NCI-H146 (cell line): ENCODE measurements at regions not wholly inside any gene's neighbourhood (a gene's known extent, or its start where the extent isn't known, plus 50 kb on each side); places are given as distances from the start of the nearest gene placed in this dataset.

Source experiments
- DNase-seq: peaks from one replicate; lab custom pipeline; 2025; lab: John Stamatoyannopoulos, UW

GRCh38 chr12:118763234-118763633, 218.1 kb upstream of the SRRM4 start:
- peak; percentile 42 for DNase-seq

GRCh38 chr12:118773956-118774723, 207.2 kb upstream of the SRRM4 start:
- peak; percentile 100 for DNase-seq

- DNase-seq, result no peak
These were observed 203.8 kb upstream of the SRRM4 start for GRCh38 chr12:118777504-118777903.

- DNase-seq, result no peak
These were observed 203.3 kb upstream of the SRRM4 start for GRCh38 chr12:118778077-118778476.

- DNase-seq, result no peak
These were observed 200.4 kb upstream of the SRRM4 start for GRCh38 chr12:118780939-118781338.

- no peak for DNase-seq
These were observed 199.6 kb upstream of the SRRM4 start for GRCh38 chr12:118781692-118782091.

- DNase-seq, result no peak
These were observed 197.6 kb upstream of the SRRM4 start for GRCh38 chr12:118783703-118784102.

- DNase-seq, result no peak
These were observed 190.8 kb upstream of the SRRM4 start for GRCh38 chr12:118790578-118790977.

- DNase-seq, result peak; percentile 19
These were observed 167.5 kb upstream of the SRRM4 start for GRCh38 chr12:118813778-118814357.

- DNase-seq, result no peak
These were observed 165.0 kb upstream of the SRRM4 start for GRCh38 chr12:118816296-118816695.

- peak; percentile 33 for DNase-seq
These were observed 159.9 kb upstream of the SRRM4 start for GRCh38 chr12:118821386-118821925.

- no peak for DNase-seq
These were observed 158.8 kb upstream of the SRRM4 start for GRCh38 chr12:118822512-118822911.

- DNase-seq, result no peak
These were observed 154.3 kb upstream of the SRRM4 start for GRCh38 chr12:118827047-118827446.

- peak; percentile 24 for DNase-seq
These were observed 153.7 kb upstream of the SRRM4 start for GRCh38 chr12:118827606-118828005.

- DNase-seq, result peak; percentile 43
These were observed 151.0 kb upstream of the SRRM4 start for GRCh38 chr12:118830296-118830695.

GRCh38 chr12:118835926-118836325, 145.4 kb upstream of the SRRM4 start:
- no peak for DNase-seq

GRCh38 chr12:118840399-118840798, 140.9 kb upstream of the SRRM4 start:
- DNase-seq, result peak; percentile 59

GRCh38 chr12:118840878-118841277, 140.5 kb upstream of the SRRM4 start:
- DNase-seq, result no peak

- DNase-seq, result peak; percentile 96
These were observed 139.8 kb upstream of the SRRM4 start for GRCh38 chr12:118841588-118841987.

- DNase-seq, result peak; percentile 51
These were observed 138.5 kb upstream of the SRRM4 start for GRCh38 chr12:118842866-118843265.

- DNase-seq, result peak; percentile 43
These were observed 134.9 kb upstream of the SRRM4 start for GRCh38 chr12:118846416-118846815.

- DNase-seq, result peak; percentile 73
These were observed 131.0 kb upstream of the SRRM4 start for GRCh38 chr12:118850244-118850825.

- DNase-seq, result peak; percentile 6
These were observed 129.4 kb upstream of the SRRM4 start for GRCh38 chr12:118851891-118852290.
